ENCODE measurements at regions not wholly inside any gene's neighbourhood (a gene's known extent, or its start where the extent isn't known, plus 50 kb on each side); places are given as distances from the start of the nearest gene placed in this dataset.

DNA sequence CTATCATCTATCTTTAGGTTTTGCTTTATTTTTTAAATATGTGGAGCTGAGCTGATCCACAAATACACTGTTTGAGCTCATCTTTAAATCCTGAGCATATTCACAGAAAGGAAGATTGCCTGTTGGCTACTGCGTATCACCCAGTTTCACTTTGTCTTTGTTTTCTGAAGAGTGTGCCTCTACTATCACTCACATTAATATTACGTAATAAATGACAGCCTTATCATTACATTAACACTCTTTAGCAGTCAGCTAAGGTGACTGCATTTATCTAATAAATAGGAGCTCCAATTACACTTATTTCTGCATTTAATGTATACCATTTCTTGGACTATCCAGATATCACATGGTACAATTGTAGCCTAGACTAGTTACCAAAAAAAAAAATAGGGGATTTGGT lies 511.7 kb downstream of the NR2F1-AS1 start:
- H3K9me3 ChIP-seq (ENCODE audit: control insufficient read depth in 2 of 2, insufficient read depth in 1 of 2, low read length in 1 of 2): no peaks in the 10 kb centered on the region
- WGBS: 96% methylated on average over 2 of the region's 2 CpGs
- H3K36me3 ChIP-seq (ENCODE audit: control insufficient read depth in 2 of 2, insufficient read depth in 2 of 2, low read length in 1 of 2): no peaks in the 10 kb centered on the region
- H3K4me1 ChIP-seq (ENCODE audit: control insufficient read depth in 2 of 2, insufficient read depth in 2 of 2, low read length in 2 of 2): no peaks in the 10 kb centered on the region
- H3K4me3 ChIP-seq (ENCODE audit: low read length in 2 of 2): no peak overlapping the region
- no peaks in the 10 kb centered on the region for H3K27me3 ChIP-seq (ENCODE audit: control insufficient read depth in 2 of 2, insufficient read depth in 1 of 2, low read length in 1 of 2)
- DNase-seq (ENCODE audit: low read depth in 6 of 9, low spot score in 9 of 9): no peak
- H3K27ac ChIP-seq (ENCODE audit: low read depth in 1 of 2, low read length in 1 of 2): no peak overlapping the region

DNA sequence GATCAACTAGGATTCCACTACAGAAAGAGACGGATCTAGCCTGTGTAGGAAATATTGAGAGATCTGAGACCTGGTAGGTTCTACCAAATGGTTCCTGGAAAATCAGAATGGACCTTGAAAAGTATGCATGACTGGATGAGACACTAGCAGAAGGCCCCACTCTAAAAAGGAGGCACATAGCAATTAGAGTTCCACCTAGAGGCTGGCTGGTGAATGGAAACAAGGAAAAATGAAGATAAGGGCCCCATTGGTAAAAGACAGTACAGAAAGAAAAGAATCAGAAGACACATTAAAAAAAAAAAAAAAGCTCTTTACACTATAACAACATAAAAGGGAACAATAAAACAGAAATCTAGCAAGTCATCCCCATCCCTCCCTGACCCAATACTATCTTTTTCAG lies 518.5 kb downstream of the NR2F1-AS1 start:
- Histone ChIP-seq H3K4me3 (ENCODE audit: low read length in 2 of 2) (no peak overlapping the region), H3K27me3 (ENCODE audit: control insufficient read depth in 2 of 2, insufficient read depth in 1 of 2, low read length in 1 of 2) (no peaks in the 10 kb centered on the region), H3K4me1 (ENCODE audit: control insufficient read depth in 2 of 2, insufficient read depth in 2 of 2, low read length in 2 of 2) (no peaks in the 10 kb centered on the region), H3K9me3 (ENCODE audit: control insufficient read depth in 2 of 2, insufficient read depth in 1 of 2, low read length in 1 of 2) (no peaks in the 10 kb centered on the region), H3K27ac (ENCODE audit: low read depth in 1 of 2, low read length in 1 of 2) (no peak overlapping the region), H3K36me3 (ENCODE audit: control insufficient read depth in 2 of 2, insufficient read depth in 2 of 2, low read length in 1 of 2) (no peaks in the 10 kb centered on the region)
- no peak for DNase-seq (ENCODE audit: low read depth in 6 of 9, low spot score in 9 of 9)
- WGBS: 96% methylated on average over 1 of the region's 1 CpG

GRCh38 chr5:93058309-93058708 lies 522.7 kb downstream of the NR2F1-AS1 start:
- Histone ChIP-seq H3K27me3 (ENCODE audit: control insufficient read depth in 2 of 2, insufficient read depth in 1 of 2, low read length in 1 of 2) (no peaks in the 10 kb centered on the region), H3K27ac (ENCODE audit: low read depth in 1 of 2, low read length in 1 of 2) (no peak overlapping the region), H3K9me3 (ENCODE audit: control insufficient read depth in 2 of 2, insufficient read depth in 1 of 2, low read length in 1 of 2) (no peaks in the 10 kb centered on the region), H3K4me1 (ENCODE audit: control insufficient read depth in 2 of 2, insufficient read depth in 2 of 2, low read length in 2 of 2) (no peaks in the 10 kb centered on the region), H3K36me3 (ENCODE audit: control insufficient read depth in 2 of 2, insufficient read depth in 2 of 2, low read length in 1 of 2) (no peaks in the 10 kb centered on the region), H3K4me3 (ENCODE audit: low read length in 2 of 2) (no peak overlapping the region)
- no peak for DNase-seq (ENCODE audit: low read depth in 6 of 9, low spot score in 9 of 9)

GRCh38 chr5:93057311-93057710 lies 523.7 kb downstream of the NR2F1-AS1 start:
- 80% methylated on average over 2 of the region's 2 CpGs for WGBS
- Histone ChIP-seq H3K27ac (ENCODE audit: low read depth in 1 of 2, low read length in 1 of 2) (no peak overlapping the region), H3K9me3 (ENCODE audit: control insufficient read depth in 2 of 2, insufficient read depth in 1 of 2, low read length in 1 of 2) (no peaks in the 10 kb centered on the region), H3K4me1 (ENCODE audit: control insufficient read depth in 2 of 2, insufficient read depth in 2 of 2, low read length in 2 of 2) (no peaks in the 10 kb centered on the region), H3K36me3 (ENCODE audit: control insufficient read depth in 2 of 2, insufficient read depth in 2 of 2, low read length in 1 of 2) (no peaks in the 10 kb centered on the region), H3K27me3 (ENCODE audit: control insufficient read depth in 2 of 2, insufficient read depth in 1 of 2, low read length in 1 of 2) (no peaks in the 10 kb centered on the region), H3K4me3 (ENCODE audit: low read length in 2 of 2) (no peak overlapping the region)
- no peak for DNase-seq (ENCODE audit: low read depth in 6 of 9, low spot score in 9 of 9)

DNA sequence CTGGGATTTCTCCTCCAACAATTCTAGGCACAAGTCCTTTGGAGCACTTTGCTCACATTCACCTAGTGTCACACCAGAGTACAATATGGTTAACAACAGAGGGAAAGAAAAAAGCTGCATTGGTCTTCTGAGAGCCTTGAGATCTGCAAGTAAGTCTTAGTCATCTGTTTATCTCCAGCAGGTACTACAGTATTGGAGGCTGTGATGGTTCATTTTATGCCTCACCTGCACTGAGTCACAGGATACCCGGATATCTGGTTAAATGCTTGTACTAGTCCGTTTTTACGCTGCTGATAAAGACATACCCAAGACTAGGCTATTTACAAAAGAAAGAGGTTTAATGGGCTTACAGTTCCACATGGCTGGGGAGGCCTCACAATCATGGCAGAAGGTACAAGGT lies 525.0 kb downstream of the NR2F1-AS1 start:
- Histone ChIP-seq H3K27me3 (ENCODE audit: control insufficient read depth in 2 of 2, insufficient read depth in 1 of 2, low read length in 1 of 2) (no peaks in the 10 kb centered on the region), H3K27ac (ENCODE audit: low read depth in 1 of 2, low read length in 1 of 2) (no peak overlapping the region), H3K4me3 (ENCODE audit: low read length in 2 of 2) (no peak overlapping the region), H3K9me3 (ENCODE audit: control insufficient read depth in 2 of 2, insufficient read depth in 1 of 2, low read length in 1 of 2) (no peaks in the 10 kb centered on the region), H3K36me3 (ENCODE audit: control insufficient read depth in 2 of 2, insufficient read depth in 2 of 2, low read length in 1 of 2) (no peaks in the 10 kb centered on the region), H3K4me1 (ENCODE audit: control insufficient read depth in 2 of 2, insufficient read depth in 2 of 2, low read length in 2 of 2) (no peaks in the 10 kb centered on the region)
- 97% methylated on average over 3 of the region's 3 CpGs for WGBS
- DNase-seq (ENCODE audit: low read depth in 6 of 9, low spot score in 9 of 9): no peak

DNA sequence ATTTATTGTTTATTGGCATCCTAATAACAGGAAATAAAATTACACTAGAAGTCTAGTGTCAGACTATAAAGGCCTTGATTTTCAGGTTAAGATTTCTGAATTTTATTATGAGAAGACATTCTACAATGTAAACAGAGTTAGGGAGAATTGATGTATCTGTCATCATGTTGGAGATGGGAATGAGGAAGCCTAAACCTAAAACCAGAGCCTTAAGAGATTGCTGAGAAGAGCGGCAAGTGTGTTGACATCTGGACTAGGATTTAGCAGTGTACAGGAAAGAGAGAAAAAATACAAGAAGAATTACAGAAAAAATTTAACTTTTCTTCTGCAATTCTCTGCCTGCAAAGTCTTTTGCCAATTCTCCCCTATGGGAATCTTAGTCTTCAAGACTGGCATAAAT lies 525.5 kb downstream of the NR2F1-AS1 start:
- DNase-seq (ENCODE audit: low read depth in 6 of 9, low spot score in 9 of 9): no peak
- Histone ChIP-seq H3K4me1 (ENCODE audit: control insufficient read depth in 2 of 2, insufficient read depth in 2 of 2, low read length in 2 of 2) (no peaks in the 10 kb centered on the region), H3K9me3 (ENCODE audit: control insufficient read depth in 2 of 2, insufficient read depth in 1 of 2, low read length in 1 of 2) (no peaks in the 10 kb centered on the region), H3K4me3 (ENCODE audit: low read length in 2 of 2) (no peak overlapping the region), H3K27me3 (ENCODE audit: control insufficient read depth in 2 of 2, insufficient read depth in 1 of 2, low read length in 1 of 2) (no peaks in the 10 kb centered on the region), H3K27ac (ENCODE audit: low read depth in 1 of 2, low read length in 1 of 2) (no peak overlapping the region), H3K36me3 (ENCODE audit: control insufficient read depth in 2 of 2, insufficient read depth in 2 of 2, low read length in 1 of 2) (no peaks in the 10 kb centered on the region)
- 98% methylated on average over 1 of the region's 1 CpG for WGBS

GRCh38 chr5:93054424-93055163 lies 526.4 kb downstream of the NR2F1-AS1 start:
- WGBS: 48% methylated on average over 2 of the region's 2 CpGs
- no peaks in the 10 kb centered on the region for H3K9me3 ChIP-seq (ENCODE audit: control insufficient read depth in 2 of 2, insufficient read depth in 1 of 2, low read length in 1 of 2)
- H3K27ac ChIP-seq (ENCODE audit: low read depth in 1 of 2, low read length in 1 of 2): no peak overlapping the region
- DNase-seq (ENCODE audit: low read depth in 6 of 9, low spot score in 9 of 9): no peak
- no peaks in the 10 kb centered on the region for H3K36me3 ChIP-seq (ENCODE audit: control insufficient read depth in 2 of 2, insufficient read depth in 2 of 2, low read length in 1 of 2)
- H3K4me1 ChIP-seq (ENCODE audit: control insufficient read depth in 2 of 2, insufficient read depth in 2 of 2, low read length in 2 of 2): no peaks in the 10 kb centered on the region
- H3K27me3 ChIP-seq (ENCODE audit: control insufficient read depth in 2 of 2, insufficient read depth in 1 of 2, low read length in 1 of 2): no peaks in the 10 kb centered on the region
- H3K4me3 ChIP-seq (ENCODE audit: low read length in 2 of 2): no peak overlapping the region

- H3K27ac ChIP-seq (ENCODE audit: low read depth in 1 of 2, low read length in 1 of 2): no peak overlapping the region
- H3K4me3 ChIP-seq (ENCODE audit: low read length in 2 of 2): no peak overlapping the region
- no peaks in the 10 kb centered on the region for H3K36me3 ChIP-seq (ENCODE audit: control insufficient read depth in 2 of 2, insufficient read depth in 2 of 2, low read length in 1 of 2)
- H3K9me3 ChIP-seq (ENCODE audit: control insufficient read depth in 2 of 2, insufficient read depth in 1 of 2, low read length in 1 of 2): no peaks in the 10 kb centered on the region
- DNase-seq (ENCODE audit: low read depth in 6 of 9, low spot score in 9 of 9): no peak
- H3K4me1 ChIP-seq (ENCODE audit: control insufficient read depth in 2 of 2, insufficient read depth in 2 of 2, low read length in 2 of 2): no peaks in the 10 kb centered on the region
- no peaks in the 10 kb centered on the region for H3K27me3 ChIP-seq (ENCODE audit: control insufficient read depth in 2 of 2, insufficient read depth in 1 of 2, low read length in 1 of 2)
Observed at GRCh38 chr5:93053825-93054224, 527.2 kb downstream of the NR2F1-AS1 start.

- no peaks in the 10 kb centered on the region for H3K4me1 ChIP-seq (ENCODE audit: control insufficient read depth in 2 of 2, insufficient read depth in 2 of 2, low read length in 2 of 2)
- DNase-seq (ENCODE audit: low read depth in 6 of 9, low spot score in 9 of 9): no peak
- H3K27me3 ChIP-seq (ENCODE audit: control insufficient read depth in 2 of 2, insufficient read depth in 1 of 2, low read length in 1 of 2): no peaks in the 10 kb centered on the region
- 93% methylated on average over 2 of the region's 2 CpGs for WGBS
- H3K4me3 ChIP-seq (ENCODE audit: low read length in 2 of 2): no peak overlapping the region
- no peaks in the 10 kb centered on the region for H3K9me3 ChIP-seq (ENCODE audit: control insufficient read depth in 2 of 2, insufficient read depth in 1 of 2, low read length in 1 of 2)
- H3K36me3 ChIP-seq (ENCODE audit: control insufficient read depth in 2 of 2, insufficient read depth in 2 of 2, low read length in 1 of 2): no peaks in the 10 kb centered on the region
- H3K27ac ChIP-seq (ENCODE audit: low read depth in 1 of 2, low read length in 1 of 2): no peak overlapping the region
Observed at GRCh38 chr5:93048858-93049257, 532.2 kb downstream of the NR2F1-AS1 start.
